HepG2 (cell line): ENCODE measurements at regions not wholly inside any gene's neighbourhood (a gene's known extent, or its start where the extent isn't known, plus 50 kb on each side); places are given as distances from the start of the nearest gene placed in this dataset.

Experiments
- ARNTL ChIP-seq: sonication (generic); formaldehyde crosslinking; IDR thresholded peaks from 2 replicates; pipeline ENCODE4 v1.4.0; 2020; ENCODE audit warnings: mild to moderate bottlenecking, missing genetic modification reagents
- EP300 ChIP-seq, 3 experiments: sonication (generic) in 1 of 3; formaldehyde crosslinking in 1 of 3; IDR thresholded peaks; 2 replicates each; pipeline versions ENCODE4 v1.5.1 to v1.6.1; 2011 to 2020; ENCODE audit warnings: low read depth in 2 of 3, low read length in 2 of 3, borderline replicate concordance in 1 of 3, improper control_type of control experiment in 1 of 3, mild to moderate bottlenecking in 1 of 3, missing genetic modification reagents in 1 of 3, moderate library complexity in 1 of 3
- FOSL1 ChIP-seq: sonication (generic); formaldehyde crosslinking; IDR thresholded peaks from 2 replicates; pipeline ENCODE4 v1.9.0; 2021; ENCODE audit warnings: missing genetic modification reagents, borderline replicate concordance
- FOXA1 ChIP-seq, 2 experiments: fragments of 450-650 bp in 1 of 2; sonication (generic) in 1 of 2; formaldehyde crosslinking in 1 of 2; IDR thresholded peaks; 2 replicates each; pipeline versions ENCODE4 v1.4.0 to v1.6.1; 2016 to 2020; ENCODE audit warnings: missing genetic modification reagents in 1 of 2
- GATA4 ChIP-seq: sonication (generic); IDR thresholded peaks from 2 replicates; pipeline ENCODE4 v1.6.1; 2016; ENCODE audit warnings: antibody characterized with exemption, low read depth, borderline replicate concordance
- KDM4B ChIP-seq: sonication (generic); formaldehyde crosslinking; IDR thresholded peaks from 2 replicates; pipeline ENCODE4 v1.4.0; 2020; ENCODE audit warnings: missing genetic modification reagents
- MAX ChIP-seq: IDR thresholded peaks from 2 replicates; pipeline ENCODE4 v1.6.1; 2012; ENCODE audit warnings: inconsistent platforms
- NFKB2 ChIP-seq: sonication (generic); formaldehyde crosslinking; IDR thresholded peaks from 2 replicates; pipeline ENCODE4 v1.4.0; 2020; ENCODE audit warnings: missing genetic modification reagents, borderline replicate concordance
- PATZ1 ChIP-seq: sonication (generic); formaldehyde crosslinking; IDR thresholded peaks from 2 replicates; pipeline ENCODE4 v1.4.0; 2020; ENCODE audit warnings: missing genetic modification reagents
- REPIN1 ChIP-seq: sonication (generic); formaldehyde crosslinking; IDR thresholded peaks from 2 replicates; pipeline ENCODE4 v1.8.0; 2022; ENCODE audit warnings: missing genetic modification reagents, low read depth, mild to moderate bottlenecking, borderline replicate concordance
- TCF7 ChIP-seq: sonication (generic); IDR thresholded peaks from 2 replicates; pipeline ENCODE4 v1.6.1; 2016; ENCODE audit warnings: antibody characterized with exemption, low read depth
- TOE1 ChIP-seq: sonication (generic); formaldehyde crosslinking; IDR thresholded peaks from 2 replicates; pipeline ENCODE4 v1.4.0; 2020; ENCODE audit warnings: mild to moderate bottlenecking, missing genetic modification reagents
- ZNF605 ChIP-seq: sonication (generic); formaldehyde crosslinking; IDR thresholded peaks from 2 replicates; pipeline ENCODE4 v1.8.0; 2022; ENCODE audit warnings: mild to moderate bottlenecking, missing genetic modification reagents
- ZNF629 ChIP-seq: sonication (generic); formaldehyde crosslinking; conservative IDR thresholded peaks from 2 replicates; pipeline ENCODE4 v1.5.0; 2020; ENCODE audit warnings: missing genetic modification reagents
- TF ChIP-seq, protein P1 (sequence below): IDR thresholded peaks from 2 replicates; pipeline ENCODE4 v1.6.1; 2016; ENCODE audit warnings: low read depth, control low read depth
- TF ChIP-seq, protein P2 (sequence below): IDR thresholded peaks from 2 replicates; pipeline ENCODE4 v1.6.1; 2016; ENCODE audit warnings: missing compliant biosample characterization, missing genetic modification reagents, borderline replicate concordance
- TF ChIP-seq, protein P3 (sequence below): IDR thresholded peaks from 2 replicates; pipeline ENCODE4 v1.6.1; 2016; ENCODE audit warnings: missing genetic modification reagents, missing compliant biosample characterization
- TF ChIP-seq, protein P4 (sequence below): IDR thresholded peaks from 2 replicates; pipeline ENCODE4 v1.6.1; 2012; ENCODE audit warnings: low read depth, low read length, improper control_type of control experiment
- TF ChIP-seq, protein P5 (sequence below): sonication (generic); formaldehyde crosslinking; IDR thresholded peaks from 2 replicates; pipeline ENCODE4 v1.4.0; 2020; ENCODE audit warnings: low read depth, mild to moderate bottlenecking, missing genetic modification reagents

DNA sequence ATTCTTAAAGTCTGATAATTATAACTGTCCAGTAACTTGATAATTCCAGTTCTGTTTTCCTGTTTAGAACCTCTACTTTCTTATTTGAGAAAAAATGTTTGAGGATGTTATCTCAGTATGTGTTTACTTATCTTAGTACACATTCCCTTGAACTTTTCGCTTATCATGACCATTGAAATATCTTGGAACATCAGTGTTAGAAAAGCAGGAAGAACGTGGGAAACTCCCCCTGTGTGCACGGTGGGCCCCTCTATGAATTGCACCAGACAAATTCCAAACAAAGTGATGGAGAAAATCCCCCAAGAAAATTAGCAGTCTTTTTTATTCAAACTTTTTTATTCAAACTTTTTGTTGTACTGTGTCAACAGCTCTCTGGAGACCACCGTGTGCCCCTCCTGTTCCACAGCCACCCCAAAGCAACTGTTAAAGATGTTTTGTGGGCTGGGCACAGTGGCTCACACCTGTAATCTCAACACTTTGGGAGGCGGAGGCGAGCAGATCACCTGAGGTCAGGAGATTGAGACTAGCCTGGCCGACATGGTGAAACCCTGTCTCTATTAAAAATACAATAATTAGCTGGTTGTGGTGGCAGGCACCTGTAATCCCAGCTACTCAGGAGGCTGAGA is 78.3 kb upstream of the PEG3 start (continued):
- TF ChIP-seq, protein P1, sequence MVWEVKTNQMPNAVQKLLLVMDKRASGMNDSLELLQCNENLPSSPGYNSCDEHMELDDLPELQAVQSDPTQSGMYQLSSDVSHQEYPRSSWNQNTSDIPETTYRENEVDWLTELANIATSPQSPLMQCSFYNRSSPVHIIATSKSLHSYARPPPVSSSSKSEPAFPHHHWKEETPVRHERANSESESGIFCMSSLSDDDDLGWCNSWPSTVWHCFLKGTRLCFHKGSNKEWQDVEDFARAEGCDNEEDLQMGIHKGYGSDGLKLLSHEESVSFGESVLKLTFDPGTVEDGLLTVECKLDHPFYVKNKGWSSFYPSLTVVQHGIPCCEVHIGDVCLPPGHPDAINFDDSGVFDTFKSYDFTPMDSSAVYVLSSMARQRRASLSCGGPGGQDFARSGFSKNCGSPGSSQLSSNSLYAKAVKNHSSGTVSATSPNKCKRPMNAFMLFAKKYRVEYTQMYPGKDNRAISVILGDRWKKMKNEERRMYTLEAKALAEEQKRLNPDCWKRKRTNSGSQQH (CRISPR knock-in tag), result peak; percentile 46; the same call in 1 of the 2 replicates
- peak; percentile 50; the same call in 1 of the 2 replicates for TF ChIP-seq MAX
- TF ChIP-seq TOE1, result peak; percentile 74; the same call in 1 of the 2 replicates
- no peak for TF ChIP-seq FOSL1 (CRISPR knock-in tag)
- 0 out of 2 replicates have a peak, but pooled peaks have one; percentile 63 for TF ChIP-seq ARNTL
- TF ChIP-seq, protein P2, sequence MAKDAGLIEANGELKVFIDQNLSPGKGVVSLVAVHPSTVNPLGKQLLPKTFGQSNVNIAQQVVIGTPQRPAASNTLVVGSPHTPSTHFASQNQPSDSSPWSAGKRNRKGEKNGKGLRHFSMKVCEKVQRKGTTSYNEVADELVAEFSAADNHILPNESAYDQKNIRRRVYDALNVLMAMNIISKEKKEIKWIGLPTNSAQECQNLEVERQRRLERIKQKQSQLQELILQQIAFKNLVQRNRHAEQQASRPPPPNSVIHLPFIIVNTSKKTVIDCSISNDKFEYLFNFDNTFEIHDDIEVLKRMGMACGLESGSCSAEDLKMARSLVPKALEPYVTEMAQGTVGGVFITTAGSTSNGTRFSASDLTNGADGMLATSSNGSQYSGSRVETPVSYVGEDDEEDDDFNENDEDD, result peak; percentile 44; the same call in 1 of the 2 replicates
- TF ChIP-seq REPIN1 (CRISPR knock-in tag), result 0 out of 2 replicates have a peak, but pooled peaks have one; percentile 34
- peak in 1 of 2 experiments; percentile 97; a peak in 2 of 4 replicates for TF ChIP-seq EP300 (IDR thresholded peaks at IDR 0.05; ENCODE audit: low read depth in 2 of 2, low read length in 2 of 2)
- peak; percentile 84; the same call in 1 of the 2 replicates for TF ChIP-seq EP300 (CRISPR knock-in tag; IDR thresholded peaks at IDR 0.05; ENCODE audit: borderline replicate concordance)
- TF ChIP-seq, protein P3, sequence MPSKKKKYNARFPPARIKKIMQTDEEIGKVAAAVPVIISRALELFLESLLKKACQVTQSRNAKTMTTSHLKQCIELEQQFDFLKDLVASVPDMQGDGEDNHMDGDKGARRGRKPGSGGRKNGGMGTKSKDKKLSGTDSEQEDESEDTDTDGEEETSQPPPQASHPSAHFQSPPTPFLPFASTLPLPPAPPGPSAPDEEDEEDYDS (CRISPR knock-in tag), result peak; percentile 46; the same call in 1 of the 2 replicates
- peak; percentile 88 for TF ChIP-seq TCF7
- peak; percentile 34; the same call in 1 of the 2 replicates for TF ChIP-seq KDM4B
- TF ChIP-seq ZNF629 (CRISPR knock-in tag), result 0 out of 2 replicates have a peak, but pooled peaks have one; percentile 7
- no peak for TF ChIP-seq NFKB2 (CRISPR knock-in tag)
- peak; percentile 99 for TF ChIP-seq GATA4
- TF ChIP-seq, protein P4, sequence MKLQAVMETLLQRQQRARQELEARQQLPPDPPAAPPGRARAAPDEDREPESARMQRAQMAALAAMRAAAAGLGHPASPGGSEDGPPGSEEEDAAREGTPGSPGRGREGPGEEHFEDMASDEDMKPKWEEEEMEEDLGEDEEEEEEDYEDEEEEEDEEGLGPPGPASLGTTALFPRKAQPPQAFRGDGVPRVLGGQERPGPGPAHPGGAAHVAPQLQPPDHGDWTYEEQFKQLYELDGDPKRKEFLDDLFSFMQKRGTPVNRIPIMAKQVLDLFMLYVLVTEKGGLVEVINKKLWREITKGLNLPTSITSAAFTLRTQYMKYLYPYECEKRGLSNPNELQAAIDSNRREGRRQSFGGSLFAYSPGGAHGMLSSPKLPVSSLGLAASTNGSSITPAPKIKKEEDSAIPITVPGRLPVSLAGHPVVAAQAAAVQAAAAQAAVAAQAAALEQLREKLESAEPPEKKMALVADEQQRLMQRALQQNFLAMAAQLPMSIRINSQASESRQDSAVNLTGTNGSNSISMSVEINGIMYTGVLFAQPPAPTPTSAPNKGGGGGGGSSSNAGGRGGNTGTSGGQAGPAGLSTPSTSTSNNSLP, result peak; percentile 71
- no peak for TF ChIP-seq ZNF605 (CRISPR knock-in tag)
- peak; percentile 37; the same call in 1 of the 2 replicates for TF ChIP-seq FOXA1 (IDR thresholded peaks at IDR 0.05)
- peak; percentile 93 for TF ChIP-seq FOXA1 (CRISPR knock-in tag; IDR thresholded peaks at IDR 0.05)
- TF ChIP-seq PATZ1 (CRISPR knock-in tag), result peak; percentile 62; the same call in 1 of the 2 replicates
- TF ChIP-seq, protein P5, sequence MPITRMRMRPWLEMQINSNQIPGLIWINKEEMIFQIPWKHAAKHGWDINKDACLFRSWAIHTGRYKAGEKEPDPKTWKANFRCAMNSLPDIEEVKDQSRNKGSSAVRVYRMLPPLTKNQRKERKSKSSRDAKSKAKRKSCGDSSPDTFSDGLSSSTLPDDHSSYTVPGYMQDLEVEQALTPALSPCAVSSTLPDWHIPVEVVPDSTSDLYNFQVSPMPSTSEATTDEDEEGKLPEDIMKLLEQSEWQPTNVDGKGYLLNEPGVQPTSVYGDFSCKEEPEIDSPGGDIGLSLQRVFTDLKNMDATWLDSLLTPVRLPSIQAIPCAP (CRISPR knock-in tag), result no peak
